ENCODE measurements at regions not wholly inside any gene's neighbourhood (a gene's known extent, or its start where the extent isn't known, plus 50 kb on each side); places are given as distances from the start of the nearest gene placed in this dataset.

DNA sequence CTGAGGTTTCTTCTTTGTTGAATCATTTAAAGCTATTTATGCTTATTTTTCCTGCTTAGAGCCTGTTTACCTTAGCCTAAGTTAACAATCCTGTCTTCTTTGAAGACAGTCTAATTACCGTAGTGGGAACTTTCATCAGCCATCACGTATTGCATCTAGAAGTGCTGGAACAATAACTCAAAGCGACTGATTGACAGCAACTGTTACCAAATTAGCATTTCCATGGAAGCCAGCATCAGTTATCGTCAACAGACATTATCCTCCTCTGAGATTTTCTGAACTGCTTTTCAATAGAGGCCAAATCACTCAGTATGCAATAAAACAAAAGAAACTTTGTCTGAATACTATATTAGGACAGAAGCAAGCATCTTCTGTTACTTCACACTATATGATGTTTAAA is 433.3 kb upstream of the SLITRK1 start:
- DNase-seq (ENCODE audit: extremely low spot score): no peak
- ChIA-PET CTCF (no interaction called here), POLR2A (no interaction called here)
- TF ChIP-seq, protein P1, sequence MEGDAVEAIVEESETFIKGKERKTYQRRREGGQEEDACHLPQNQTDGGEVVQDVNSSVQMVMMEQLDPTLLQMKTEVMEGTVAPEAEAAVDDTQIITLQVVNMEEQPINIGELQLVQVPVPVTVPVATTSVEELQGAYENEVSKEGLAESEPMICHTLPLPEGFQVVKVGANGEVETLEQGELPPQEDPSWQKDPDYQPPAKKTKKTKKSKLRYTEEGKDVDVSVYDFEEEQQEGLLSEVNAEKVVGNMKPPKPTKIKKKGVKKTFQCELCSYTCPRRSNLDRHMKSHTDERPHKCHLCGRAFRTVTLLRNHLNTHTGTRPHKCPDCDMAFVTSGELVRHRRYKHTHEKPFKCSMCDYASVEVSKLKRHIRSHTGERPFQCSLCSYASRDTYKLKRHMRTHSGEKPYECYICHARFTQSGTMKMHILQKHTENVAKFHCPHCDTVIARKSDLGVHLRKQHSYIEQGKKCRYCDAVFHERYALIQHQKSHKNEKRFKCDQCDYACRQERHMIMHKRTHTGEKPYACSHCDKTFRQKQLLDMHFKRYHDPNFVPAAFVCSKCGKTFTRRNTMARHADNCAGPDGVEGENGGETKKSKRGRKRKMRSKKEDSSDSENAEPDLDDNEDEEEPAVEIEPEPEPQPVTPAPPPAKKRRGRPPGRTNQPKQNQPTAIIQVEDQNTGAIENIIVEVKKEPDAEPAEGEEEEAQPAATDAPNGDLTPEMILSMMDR (IDR thresholded peaks at IDR 0.05; ENCODE audit: control extremely low read depth, extremely low read depth, low read depth, missing control alignments): no peak

DNA sequence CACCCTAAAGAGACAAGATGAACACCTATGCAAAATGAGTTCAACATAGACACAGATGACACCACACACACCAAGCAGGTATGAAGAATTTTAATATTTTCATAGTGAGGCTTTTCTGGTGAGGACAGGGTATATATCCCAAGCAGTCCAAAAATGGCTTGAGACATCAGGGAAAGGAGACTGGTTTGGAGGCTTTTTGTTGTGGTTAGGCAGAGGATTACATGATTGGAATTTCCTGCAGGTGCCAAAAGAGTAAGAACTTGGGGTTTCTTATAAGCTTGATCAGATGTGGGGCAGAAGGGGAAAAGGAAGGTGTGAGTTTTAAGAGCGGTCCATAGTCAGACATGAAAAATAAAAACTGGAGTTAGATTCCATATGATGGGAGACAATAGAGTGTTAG is 420.8 kb upstream of the SLITRK1 start:
- ChIA-PET CTCF (interaction anchor here (1.0 to 1.4 kb wide), 2 partner anchors 8 to 20 kb away, joined by 3 to 4 read pairs; no protein-coding TSS in a partner anchor), POLR2A (no interaction called here)
- no peak for DNase-seq (ENCODE audit: extremely low spot score)
- TF ChIP-seq, protein P1 (IDR thresholded peaks at IDR 0.05; ENCODE audit: control extremely low read depth, extremely low read depth, low read depth, missing control alignments): no peak

DNA sequence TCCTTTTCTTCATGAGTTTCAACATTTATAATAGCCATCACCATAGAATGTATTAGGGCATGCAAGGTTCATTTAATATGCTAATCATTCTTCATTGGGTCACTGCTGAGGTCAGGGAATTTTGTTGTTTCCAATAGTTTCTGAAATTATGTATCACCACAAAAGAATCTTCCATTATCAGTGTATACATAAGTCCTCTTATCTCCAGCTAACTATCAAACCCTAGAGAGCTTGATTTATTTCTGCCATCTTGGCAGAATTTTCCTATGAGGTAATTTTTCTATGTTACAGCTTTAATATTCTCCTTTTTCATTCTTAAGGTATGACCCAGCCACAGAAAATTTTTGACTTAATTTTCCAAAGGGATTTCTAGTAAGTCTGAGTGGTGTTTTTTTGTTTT is 415.0 kb upstream of the SLITRK1 start:
- ChIA-PET CTCF (no interaction called here), POLR2A (no interaction called here)
- TF ChIP-seq, protein P1 (IDR thresholded peaks at IDR 0.05; ENCODE audit: control extremely low read depth, extremely low read depth, low read depth, missing control alignments): no peak
- DNase-seq (ENCODE audit: extremely low spot score): no peak

DNA sequence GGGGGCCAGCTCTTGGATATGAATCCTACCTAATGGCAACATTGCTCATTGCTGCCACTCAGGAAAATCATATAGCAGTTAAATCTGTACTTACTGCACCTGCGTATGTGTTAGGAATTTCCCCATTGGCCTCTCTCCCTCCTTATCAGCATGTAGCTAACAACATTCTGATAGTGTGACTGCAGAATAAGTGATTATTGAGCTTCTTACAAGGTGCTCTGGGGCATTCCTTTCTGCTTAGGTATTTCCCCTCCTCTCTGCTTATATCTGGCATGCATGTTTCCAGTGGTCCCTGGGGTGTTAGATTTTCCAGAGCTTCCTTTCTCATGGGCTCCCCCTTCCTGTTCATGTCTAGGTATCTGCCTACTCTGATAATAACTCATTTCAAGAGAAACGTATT is 414.1 kb upstream of the SLITRK1 start:
- DNase-seq (ENCODE audit: extremely low spot score): no peak
- ChIA-PET POLR2A (no interaction called here), CTCF (interaction anchor here (1.5 kb wide), 1 partner anchor 11 kb away, joined by 5 read pairs; no protein-coding TSS in a partner anchor)
- TF ChIP-seq, protein P1 (IDR thresholded peaks at IDR 0.05; ENCODE audit: control extremely low read depth, extremely low read depth, low read depth, missing control alignments): no peak

DNA sequence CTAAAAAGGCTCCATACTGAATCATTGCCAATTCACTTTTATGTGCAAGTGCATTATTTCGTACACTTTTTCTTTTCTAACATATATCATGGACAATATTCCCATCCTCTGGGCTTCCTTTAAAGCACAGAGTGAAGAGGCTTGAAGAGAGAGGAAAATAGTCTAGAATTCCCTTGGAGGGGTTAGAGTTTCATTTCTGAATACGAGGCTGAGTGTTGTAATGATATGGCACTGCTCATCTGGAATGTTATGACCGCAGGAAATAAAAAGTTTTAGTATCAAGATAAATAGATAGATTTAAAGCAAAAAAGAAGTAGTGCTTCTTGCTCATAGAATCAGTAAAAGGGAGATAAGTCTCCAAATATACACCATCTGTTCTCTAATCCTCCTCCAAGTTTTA is 412.3 kb upstream of the SLITRK1 start:
- DNase-seq (ENCODE audit: extremely low spot score): no peak
- ChIA-PET POLR2A (no interaction called here), CTCF (interaction anchor here (1.1 to 1.4 kb wide), 2 partner anchors 9 to 12 kb away, joined by 3 to 4 read pairs; no protein-coding TSS in a partner anchor)
- TF ChIP-seq, protein P1 (IDR thresholded peaks at IDR 0.05; ENCODE audit: control extremely low read depth, extremely low read depth, low read depth, missing control alignments): no peak

DNA sequence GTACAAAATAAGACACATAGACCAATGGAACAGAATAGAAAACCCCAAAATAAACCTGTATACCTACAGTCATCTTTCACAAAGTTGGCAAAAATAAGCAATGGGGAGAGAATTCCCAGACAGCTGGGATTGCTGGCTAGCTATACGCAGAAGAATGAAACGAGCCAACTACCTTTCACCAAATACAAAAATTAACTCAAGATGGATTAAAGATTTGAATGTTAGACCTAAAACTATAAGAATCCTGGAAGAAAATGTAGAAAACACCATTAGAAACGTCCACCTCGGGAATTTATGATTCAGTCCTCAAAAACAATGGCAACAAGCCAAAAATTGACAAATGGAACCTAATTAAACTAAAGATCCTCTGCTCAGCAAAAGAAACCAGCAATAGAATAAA is 408.1 kb upstream of the SLITRK1 start:
- DNase-seq (ENCODE audit: extremely low spot score): no peak
- POLR2A ChIA-PET: no interaction called here
- TF ChIP-seq, protein P1 (IDR thresholded peaks at IDR 0.05; ENCODE audit: control extremely low read depth, extremely low read depth, low read depth, missing control alignments): no peak
- CTCF ChIA-PET: no interaction called here

DNA sequence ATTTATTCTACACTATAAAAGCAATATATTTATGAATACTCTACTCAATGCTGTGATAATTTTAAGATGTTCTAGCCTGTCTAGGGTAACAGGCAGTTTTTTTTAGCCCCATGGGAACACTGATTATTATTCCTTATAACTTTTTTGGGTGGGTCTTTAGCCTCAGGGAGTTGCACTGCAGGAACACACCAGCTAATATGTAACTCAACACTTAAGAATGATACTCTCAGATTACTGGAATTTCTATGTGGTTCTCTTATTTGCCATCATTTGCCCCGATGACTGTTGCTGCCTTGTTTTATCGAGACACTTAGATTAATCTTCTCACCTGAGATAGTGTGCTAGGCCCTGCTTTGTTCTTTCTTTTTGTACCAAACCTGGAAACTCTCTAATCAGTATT is 396.9 kb upstream of the SLITRK1 start:
- ChIA-PET CTCF (no interaction called here), POLR2A (no interaction called here)
- TF ChIP-seq, protein P1 (IDR thresholded peaks at IDR 0.05; ENCODE audit: control extremely low read depth, extremely low read depth, low read depth, missing control alignments): no peak
- no peak for DNase-seq (ENCODE audit: extremely low spot score)

Measured in GM10248 (cell line).